Fibroblast of skin of back (primary cell): ENCODE measurements at regions not wholly inside any gene's neighbourhood (a gene's known extent, or its start where the extent isn't known, plus 50 kb on each side); places are given as distances from the start of the nearest gene placed in this dataset.
A peak's percentile ranks its signal among the peaks of the same experiment; 100 is the strongest.
"Not testable (repeated sequence)": the region's sequence is repeated elsewhere in the genome, so short reads cannot be mapped to it uniquely, and the experiment has no call there.

Source experiments
- DNase-seq: peaks from one replicate; pipeline ENCODE4 v3.0.0-alpha.2; 2013

DNA sequence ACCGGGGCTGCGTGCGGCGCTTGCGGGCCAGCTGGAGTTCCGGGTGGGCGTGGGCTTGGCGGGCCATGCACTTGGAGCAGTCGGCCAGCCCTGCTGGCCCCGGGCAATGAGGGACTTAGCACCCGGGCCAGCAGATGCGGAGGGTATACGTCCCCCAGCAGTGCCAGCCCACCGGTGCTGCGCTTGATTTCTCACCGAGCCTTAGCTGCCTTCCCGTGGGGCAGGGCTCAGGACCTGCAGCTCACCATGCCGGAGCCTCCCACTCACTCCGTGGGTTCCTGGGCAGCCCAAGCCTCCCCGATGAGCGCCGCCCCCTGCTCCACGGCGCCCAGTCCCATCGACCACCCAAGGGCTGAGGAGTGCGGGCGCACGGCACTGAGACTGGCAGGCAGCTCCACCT, 51.4 kb upstream of the INPP4B start:
- DNase-seq = not testable (repeated sequence)

- no peak for DNase-seq
Observed at GRCh38 chr4:142900622-142901021, 54.5 kb upstream of the INPP4B start.

DNA sequence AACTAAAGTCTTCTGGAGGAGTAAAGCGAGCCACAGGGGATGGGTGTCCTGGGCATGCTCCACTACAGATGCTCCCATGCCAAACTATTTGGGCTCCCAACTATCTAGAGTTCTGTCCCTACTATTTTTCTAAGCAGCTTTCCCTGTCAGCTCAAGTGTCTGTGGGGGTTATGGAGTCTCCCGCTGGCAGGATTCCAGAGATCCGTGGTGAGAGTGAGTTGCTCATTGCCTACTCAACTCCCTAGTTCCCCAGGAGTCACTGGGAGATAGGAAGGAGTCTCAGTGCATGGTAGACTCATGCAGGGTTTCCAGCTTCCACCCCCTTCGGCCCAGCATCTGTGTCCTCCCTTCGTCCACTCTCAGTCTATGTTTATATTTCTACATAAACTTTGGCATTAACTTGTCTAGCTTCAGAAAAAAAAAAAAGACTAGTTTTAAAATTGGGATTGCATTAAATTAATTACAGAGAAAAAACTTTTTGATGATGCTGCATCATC, 55.1 kb upstream of the INPP4B start:
- peak; percentile 33 for DNase-seq

- not testable (repeated sequence) for DNase-seq
Observed at GRCh38 chr4:142903617-142904016, 57.5 kb upstream of the INPP4B start.

- no peak for DNase-seq
Observed at GRCh38 chr4:142909908-142910307, 63.8 kb upstream of the INPP4B start.

GRCh38 chr4:142913034-142913433, 66.9 kb upstream of the INPP4B start:
- DNase-seq = no peak

DNA sequence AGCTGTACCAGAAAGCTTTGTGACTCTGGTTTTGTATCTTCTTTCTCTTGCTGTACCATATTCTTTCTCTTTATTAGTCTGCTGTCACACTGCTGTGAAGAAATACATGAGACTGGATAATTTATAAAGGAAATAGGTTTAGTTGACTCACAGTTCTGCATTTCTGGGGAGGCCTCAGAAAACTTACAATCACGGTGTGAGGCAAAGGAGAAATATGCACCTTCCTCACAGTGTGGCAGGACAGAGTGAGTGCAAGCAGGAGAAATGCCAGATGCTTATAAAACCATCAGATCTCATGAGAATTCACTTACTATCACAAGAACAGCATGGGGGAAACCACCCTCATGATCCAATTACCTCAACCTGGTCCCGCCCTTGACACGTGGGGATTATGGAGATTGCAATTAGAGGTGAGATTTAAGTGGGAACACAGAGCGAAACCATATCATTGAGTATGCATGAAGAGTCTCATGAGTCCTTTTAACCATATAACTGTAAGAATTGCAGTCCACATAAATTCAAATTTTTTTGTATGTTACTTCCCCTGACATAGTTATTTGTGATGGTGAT, 67.4 kb upstream of the INPP4B start:
- DNase-seq = peak; percentile 18

DNA sequence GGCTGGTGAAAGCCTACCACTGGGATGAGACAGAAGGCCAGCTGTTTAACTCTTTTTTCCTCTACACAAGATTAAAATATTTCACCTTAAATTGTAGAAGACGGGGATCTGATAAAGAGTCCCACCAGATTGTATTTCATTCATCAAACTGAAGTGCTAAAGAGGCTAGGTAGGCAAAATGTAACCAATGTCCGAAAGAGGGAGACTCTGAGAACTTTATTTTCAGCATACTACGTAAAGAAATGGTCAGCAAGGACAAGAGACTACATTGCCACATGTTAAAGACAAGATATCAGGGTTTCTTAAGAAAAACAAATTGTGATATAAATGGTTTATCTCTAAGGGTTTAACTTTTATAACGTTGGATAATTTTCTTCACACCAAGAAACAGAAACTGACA, 71.6 kb upstream of the INPP4B start:
- DNase-seq = no peak

- DNase-seq = no peak
Observed at GRCh38 chr4:142922720-142923119, 76.6 kb upstream of the INPP4B start.

GRCh38 chr4:142923619-142924018, 77.5 kb upstream of the INPP4B start:
- no peak for DNase-seq

GRCh38 chr4:142925161-142925560, 79.1 kb upstream of the INPP4B start:
- DNase-seq = no peak

- DNase-seq = no peak
Observed at GRCh38 chr4:142927721-142928120, 81.6 kb upstream of the INPP4B start.

DNA sequence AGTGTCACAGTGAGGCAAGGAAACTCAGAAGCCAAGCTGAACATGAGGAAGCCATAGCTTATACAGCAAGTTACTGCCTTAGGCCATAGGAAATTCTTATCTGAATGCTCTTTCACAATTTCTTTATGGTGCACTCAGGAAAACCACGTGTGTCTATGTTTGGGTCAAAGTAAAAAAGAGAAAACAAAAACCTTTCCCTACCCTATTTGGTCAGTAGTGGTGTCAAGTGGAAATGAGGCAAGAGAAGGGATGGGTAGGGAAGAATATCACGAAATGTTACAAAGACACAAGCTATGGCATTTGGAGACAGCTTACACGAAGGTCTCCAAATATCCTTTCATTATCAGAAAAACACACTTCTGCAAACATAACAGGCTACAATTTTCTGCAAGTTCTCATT, 83.4 kb upstream of the INPP4B start:
- no peak for DNase-seq

- DNase-seq = no peak
Observed at GRCh38 chr4:142933207-142933606, 87.1 kb upstream of the INPP4B start.

DNA sequence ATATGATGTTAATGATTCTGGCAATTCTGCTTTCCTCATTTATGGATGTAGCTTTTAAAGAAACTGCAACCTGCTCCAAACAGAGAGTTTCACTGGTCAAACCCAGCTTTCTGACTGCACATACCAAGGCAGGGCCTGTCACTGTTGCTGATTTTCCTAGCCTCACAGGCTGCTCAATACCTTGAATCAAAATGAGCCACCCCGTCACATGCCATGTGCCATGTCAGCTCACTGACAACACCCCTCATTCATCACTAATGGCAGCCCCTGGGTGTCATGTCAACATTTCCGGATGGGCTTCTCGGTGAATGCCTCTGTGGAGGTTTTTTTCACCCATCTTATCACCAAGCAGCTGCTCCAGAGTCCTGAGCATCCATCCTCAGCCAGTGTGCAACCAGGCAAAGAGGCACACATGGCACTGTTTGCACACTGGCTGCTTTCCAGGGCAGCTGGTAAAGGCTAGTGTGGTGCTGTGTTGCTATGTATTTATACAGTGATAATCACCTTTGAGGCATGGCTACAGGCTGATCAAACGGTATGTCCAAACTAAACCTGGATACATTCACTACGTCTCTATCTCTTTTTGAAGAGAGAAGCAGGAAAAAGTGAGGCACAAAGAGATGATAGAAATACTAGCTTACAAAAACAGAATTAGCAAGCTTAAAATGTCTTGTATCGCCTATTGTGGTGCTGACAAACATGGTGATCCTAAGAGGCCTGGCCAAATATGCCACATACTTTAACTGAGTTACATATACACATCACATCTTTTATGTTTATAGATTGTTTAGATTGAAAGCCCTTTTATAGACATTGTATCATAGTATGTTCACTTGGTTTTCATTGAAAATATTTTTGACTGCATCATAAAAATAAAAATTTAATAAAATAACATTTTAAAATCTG, 94.6 kb upstream of the INPP4B start:
- DNase-seq = no peak

- DNase-seq = no peak
Observed at GRCh38 chr4:142944565-142944964, 98.5 kb upstream of the INPP4B start.

DNA sequence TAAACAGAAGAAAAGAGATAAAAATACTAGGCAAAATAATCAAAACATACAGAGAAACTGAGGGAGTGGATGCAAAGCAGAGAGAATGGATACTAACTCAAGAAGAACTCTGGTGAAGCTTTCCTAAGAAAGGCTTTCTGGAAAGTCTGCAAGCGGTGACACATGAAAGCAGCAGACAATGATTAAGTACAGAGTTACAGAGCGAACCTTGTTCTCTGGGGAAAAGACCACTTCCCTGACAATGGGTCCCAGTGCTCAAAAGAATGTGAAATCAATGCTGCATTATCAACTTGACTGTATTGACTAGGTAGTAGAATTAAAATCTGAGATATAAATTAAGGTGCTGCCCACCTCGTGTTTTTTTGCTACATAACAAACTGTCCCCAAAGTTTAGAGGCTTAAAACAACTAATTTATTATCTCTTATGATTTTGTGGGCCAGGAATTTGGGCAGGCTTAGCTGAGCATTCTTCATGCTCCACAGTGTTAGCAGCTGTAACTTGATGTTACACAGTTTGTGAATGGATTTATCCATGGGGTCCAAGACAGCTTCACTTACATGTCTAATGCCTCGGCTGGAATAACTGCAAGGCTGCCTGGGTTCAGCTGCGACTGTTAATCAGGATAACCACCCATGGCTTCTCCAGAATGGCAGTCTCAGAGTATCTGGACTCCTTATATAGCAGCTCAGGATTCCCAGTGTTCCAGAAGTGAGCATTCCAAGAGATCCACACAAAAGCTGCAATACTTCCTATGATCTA, 106.9 kb upstream of the INPP4B start:
- DNase-seq = no peak

- no peak for DNase-seq
Observed at GRCh38 chr4:142954415-142954814, 108.3 kb upstream of the INPP4B start.

DNA sequence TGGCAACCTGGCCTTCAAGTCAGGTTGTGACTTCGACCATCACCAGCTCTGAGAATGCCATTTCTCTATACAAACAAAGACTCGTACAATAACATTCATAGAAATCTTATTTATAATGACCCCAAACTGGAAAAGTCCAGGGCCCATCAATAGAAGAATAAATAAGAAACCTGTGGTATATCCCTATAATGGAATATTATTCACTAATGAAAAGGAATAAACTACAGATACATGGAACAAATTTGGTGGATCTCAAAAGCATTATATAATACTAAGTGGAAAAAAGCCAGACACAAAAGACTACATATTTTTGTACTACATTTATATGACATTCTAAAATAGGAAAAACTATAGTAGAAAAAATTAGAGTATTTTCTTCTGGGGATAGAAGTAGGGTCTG, 109.4 kb upstream of the INPP4B start:
- no peak for DNase-seq

DNA sequence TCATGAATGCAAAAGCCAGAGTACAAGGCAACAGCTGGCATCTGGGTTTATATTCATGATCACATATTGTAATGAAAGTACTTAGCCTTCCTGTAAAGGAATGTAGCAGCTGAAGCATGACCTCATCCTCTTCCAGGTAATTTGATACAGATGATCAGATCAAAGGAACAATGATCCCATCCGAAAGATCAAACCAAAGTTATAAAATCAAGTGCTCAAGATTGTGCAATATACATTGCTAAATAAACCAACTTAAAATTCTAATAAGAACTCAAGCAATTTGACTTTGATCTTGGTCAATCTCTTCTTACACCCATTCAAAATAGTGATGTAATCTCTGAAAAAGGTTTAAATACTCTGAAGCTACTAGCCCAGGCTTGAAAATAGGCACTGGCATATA, 113.1 kb upstream of the INPP4B start:
- no peak for DNase-seq

DNA sequence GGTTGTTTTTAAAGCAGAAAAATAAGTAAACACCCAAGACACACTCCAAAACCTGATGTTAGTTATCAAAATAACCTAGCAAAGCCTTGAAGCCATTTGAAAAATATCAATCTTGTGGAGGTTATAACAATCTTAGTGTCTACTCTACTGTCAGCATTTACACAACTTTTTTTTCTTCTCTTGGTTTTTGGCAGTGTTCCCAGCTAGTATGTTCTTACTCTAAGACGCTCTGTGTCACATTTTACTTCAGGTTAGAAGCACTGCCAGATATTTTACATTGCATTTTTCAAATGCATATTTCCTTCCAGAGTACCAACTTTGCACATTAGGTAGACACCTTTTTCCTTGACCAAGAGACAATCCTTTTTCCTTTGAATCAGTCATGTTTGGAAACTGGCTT, 114.0 kb upstream of the INPP4B start:
- DNase-seq = peak; percentile 9

- no peak for DNase-seq
Observed at GRCh38 chr4:142960867-142961644, 115.0 kb upstream of the INPP4B start.

DNA sequence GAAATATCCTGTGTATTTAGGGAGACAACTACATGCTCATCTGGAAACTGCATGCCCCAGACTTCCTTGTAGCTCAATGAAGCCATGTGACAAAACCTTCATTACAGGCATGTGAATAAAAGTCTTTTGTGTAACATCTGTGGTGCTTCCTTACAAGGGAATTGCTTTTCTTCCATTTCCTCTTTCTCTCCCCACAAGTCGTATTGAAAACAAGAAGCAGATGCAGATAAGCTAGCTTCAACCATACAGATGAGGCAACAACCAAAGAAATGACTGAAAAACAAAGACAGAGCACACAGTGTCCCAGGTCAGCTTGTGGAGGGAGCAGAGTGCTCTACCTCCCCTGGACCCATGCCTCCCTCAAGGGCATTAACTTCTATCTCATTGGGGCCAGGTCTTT, 115.8 kb upstream of the INPP4B start:
- no peak for DNase-seq
